HCT116 (cell line): ENCODE measurements at regions not wholly inside any gene's neighbourhood (a gene's known extent, or its start where the extent isn't known, plus 50 kb on each side); places are given as distances from the start of the nearest gene placed in this dataset.

Source experiments
- ATAC-seq: fragments of 200-7000 bp; cut with Tn5 transposase; 2 replicates; pipeline ENCODE4 v1.9.1; 2020; ENCODE audit warnings: mild to moderate bottlenecking, moderate library complexity
- BruUV-seq: library from RNA; stranded (reverse); fragments of 400-500 nt; replicated peaks from 2 replicates; lab custom pipeline; 2021; lab: Mats Ljungman, UMichigan
- CTCF ChIA-PET: fragments of 300-600 bp; sonication (Branson Sonifier 250); formaldehyde crosslinking; loops from one replicate; lab custom pipeline; 2021; ENCODE audit warnings: antibody characterized with exemption; lab: Charles Lee
- POLR2A ChIA-PET: fragments of 300-600, 350-600 bp; sonication (Branson Sonifier 250); formaldehyde crosslinking; loops from one replicate; lab custom pipeline; 2021; ENCODE audit warnings: antibody characterized with exemption; lab: Charles Lee
- RAD21 ChIA-PET, 2 experiments: fragments of 300-600 bp; sonication (Branson Sonifier 250); formaldehyde crosslinking; loops; one replicate each; lab custom pipeline; 2023; ENCODE audit warnings: low total read pairs in 2 of 2; ENCODE audit not compliant: uncharacterized antibody in 2 of 2, unreplicated experiment in 2 of 2, low non-redundant PET in 1 of 2; lab: Charles Lee
- DNase-seq: peaks from one replicate; pipeline ENCODE4 v3.0.0-alpha.2; 2010; ENCODE audit warnings: low read depth, low spot score
- H2AFZ ChIP-seq: fragments of 200-600 bp; shearing (Covaris generic), sonication (generic); 2 replicates; pipeline ENCODE4 v1.6.1; 2017; ENCODE audit warnings: low read depth, mixed run types, mixed read lengths, antibody characterized with exemption, low read length; ENCODE audit not compliant: poor library complexity, severe bottlenecking
- H3K27ac ChIP-seq: 2 replicates; pipeline ENCODE4 v1.5.1; 2012; ENCODE audit warnings: low read depth, low read length
- H3K27me3 ChIP-seq: fragments of 200-600 bp; sonication (generic); 2 replicates; pipeline ENCODE4 v1.6.1; 2016; ENCODE audit warnings: mixed run types, low read length, mixed read lengths; ENCODE audit not compliant: insufficient read depth
- H3K36me3 ChIP-seq, 2 experiments: fragments of 200-500 bp in 1 of 2; fragments of 200-600 bp in 1 of 2; sonication (Bioruptor generic) in 1 of 2; sonication (generic) in 1 of 2; 2 replicates each; pipeline versions ENCODE4 v1.5.1 to v1.6.1; 2014 to 2016; ENCODE audit warnings: low read length in 2 of 2, inconsistent platforms in 1 of 2, mixed read lengths in 1 of 2, mixed run types in 1 of 2; ENCODE audit not compliant: insufficient read depth in 2 of 2, control insufficient read depth in 1 of 2
- H3K4me1 ChIP-seq, 2 experiments: fragments of 200-600 bp in 1 of 2; sonication (generic) in 1 of 2; 2 replicates each; pipeline versions ENCODE4 v1.5.1 to v1.6.1; 2012 to 2017; ENCODE audit warnings: low read length in 2 of 2, inconsistent platforms in 1 of 2, mild to moderate bottlenecking in 1 of 2, mixed read lengths in 1 of 2, mixed run types in 1 of 2, moderate library complexity in 1 of 2; ENCODE audit not compliant: insufficient read depth in 2 of 2, control insufficient read depth in 1 of 2
- H3K4me2 ChIP-seq: fragments of 200-600 bp; sonication (generic); 2 replicates; pipeline ENCODE4 v1.6.1; 2017; ENCODE audit warnings: mixed run types, low read length, mixed read lengths
- H3K4me3 ChIP-seq, 2 experiments: fragments of 200-600 bp in 1 of 2; sonication (generic) in 1 of 2; replicated peaks in 1 of 2; 2 replicates each; pipeline ENCODE4 v1.5.1; 2011 to 2016; ENCODE audit warnings: low read length in 2 of 2, control low read depth in 1 of 2, low read depth in 1 of 2, mild to moderate bottlenecking in 1 of 2, mixed read lengths in 1 of 2, mixed run types in 1 of 2
- H3K79me2 ChIP-seq: fragments of 200-600 bp; sonication (generic); 2 replicates; pipeline ENCODE4 v1.6.1; 2017; ENCODE audit warnings: mild to moderate bottlenecking, mixed run types, low read length, moderate library complexity, mixed read lengths; ENCODE audit not compliant: insufficient read depth
- H3K9ac ChIP-seq: fragments of 200-600 bp; sonication (generic); 2 replicates; pipeline ENCODE4 v1.6.1; 2016; ENCODE audit warnings: low read length, mixed read lengths
- H3K9me2 ChIP-seq: fragments of 200-600 bp; sonication (generic), shearing (Covaris generic); 2 replicates; pipeline ENCODE4 v1.6.1; 2017; ENCODE audit warnings: mixed run types, mild to moderate bottlenecking, moderate library complexity; ENCODE audit not compliant: insufficient read depth
- H3K9me3 ChIP-seq, 2 experiments: fragments of 200-500 bp in 1 of 2; fragments of 200-600 bp in 1 of 2; sonication (Bioruptor generic) in 1 of 2; sonication (generic) in 1 of 2; 2 replicates each; pipeline ENCODE4 v1.6.1; 2014 to 2017; ENCODE audit warnings: low read length in 2 of 2, mixed read lengths in 2 of 2, inconsistent platforms in 1 of 2, low read depth in 1 of 2, mild to moderate bottlenecking in 1 of 2, mixed run types in 1 of 2, moderate library complexity in 1 of 2; ENCODE audit not compliant: control insufficient read depth in 1 of 2, insufficient read depth in 1 of 2
- H4K20me1 ChIP-seq: fragments of 200-600 bp; sonication (generic), shearing (Covaris generic); 2 replicates; pipeline ENCODE4 v1.6.1; 2017; ENCODE audit warnings: mixed run types, mild to moderate bottlenecking, moderate library complexity; ENCODE audit not compliant: insufficient read depth
- CBX3 ChIP-seq: IDR thresholded peaks from 2 replicates; pipeline ENCODE4 v1.6.1; 2012; ENCODE audit warnings: low read depth
- CEBPB ChIP-seq: IDR thresholded peaks from 2 replicates; pipeline ENCODE4 v1.6.1; 2012; ENCODE audit warnings: low read depth
- ELF1 ChIP-seq: IDR thresholded peaks from 2 replicates; pipeline ENCODE4 v1.6.1; 2012; ENCODE audit warnings: low read depth, borderline replicate concordance
- EZH2 ChIP-seq: fragments of 200-600 bp; sonication (generic); IDR thresholded peaks from 2 replicates; pipeline ENCODE4 v1.6.1; 2017; ENCODE audit warnings: antibody characterized with exemption, mixed run types
- FOSL1 ChIP-seq: IDR thresholded peaks from 2 replicates; pipeline ENCODE4 v1.6.1; 2012; ENCODE audit warnings: low read depth
- JUND ChIP-seq: IDR thresholded peaks from 2 replicates; pipeline ENCODE4 v1.6.1; 2012
- POLR2A ChIP-seq: IDR thresholded peaks from 2 replicates; pipeline ENCODE4 v1.7.0; 2011; ENCODE audit warnings: borderline replicate concordance; ENCODE audit not compliant: insufficient read depth, insufficient read length; ENCODE audit errors: extremely low read depth
- RAD21 ChIP-seq: IDR thresholded peaks from 2 replicates; pipeline ENCODE4 v1.6.1; 2012; ENCODE audit warnings: low read depth, mild to moderate bottlenecking
- SIN3A ChIP-seq: IDR thresholded peaks from 2 replicates; pipeline ENCODE4 v1.6.1; 2012; ENCODE audit warnings: low read depth
- SP1 ChIP-seq: IDR thresholded peaks from 2 replicates; pipeline ENCODE4 v1.6.1; 2012; ENCODE audit warnings: low read depth
- SRF ChIP-seq: IDR thresholded peaks from 2 replicates; pipeline ENCODE4 v1.6.1; 2012; ENCODE audit warnings: low read depth
- YY1 ChIP-seq: IDR thresholded peaks from 2 replicates; pipeline ENCODE4 v1.6.1; 2011; ENCODE audit warnings: low read length, low read depth, moderate library complexity, mild to moderate bottlenecking; ENCODE audit not compliant: insufficient replicate concordance; ENCODE audit errors: extremely low read depth
- ZBTB33 ChIP-seq: IDR thresholded peaks from 2 replicates; pipeline ENCODE4 v1.6.1; 2011; ENCODE audit warnings: mild to moderate bottlenecking, low read length, moderate library complexity; ENCODE audit not compliant: insufficient replicate concordance; ENCODE audit errors: extremely low read depth
- ZFX ChIP-seq: fragments of 450-650 bp; IDR thresholded peaks from 2 replicates; pipeline ENCODE4 v1.6.1; 2017
- intact Hi-C: fragments of 100-400 bp; cut with micrococcal nuclease; formaldehyde crosslinking; loops from 2 replicates; pipeline ENCODE4 v1.10.0; 2022
- TF ChIP-seq, protein P1 (sequence below): IDR thresholded peaks from 2 replicates; pipeline ENCODE4 v1.6.1; 2012
- TF ChIP-seq, protein P2 (sequence below), 3 experiments: fragments of 200-600 bp in 1 of 3; sonication (generic) in 1 of 3; IDR thresholded peaks in 2 of 3; conservative IDR thresholded peaks in 1 of 3; 2 replicates each; pipeline ENCODE4 v1.5.1; 2012 to 2017; ENCODE audit warnings: low read depth in 2 of 3, low read length in 2 of 3, antibody characterized with exemption in 1 of 3, borderline replicate concordance in 1 of 3, control low read depth in 1 of 3, mild to moderate bottlenecking in 1 of 3, mixed read lengths in 1 of 3, mixed run types in 1 of 3, moderate library complexity in 1 of 3; ENCODE audit not compliant: insufficient read depth in 1 of 3
- TF ChIP-seq, protein P3 (sequence below): IDR thresholded peaks from 2 replicates; pipeline ENCODE4 v1.6.1; 2012; ENCODE audit warnings: low read depth

- Histone ChIP-seq H3K9me2 (no peaks in the 10 kb centered on the region), H2AFZ (no peak overlapping the region), H3K27ac (no peak overlapping the region), H3K36me3 (no peaks in the 10 kb centered on the region), H3K9me3 (peaks cover 4 to 13% of the 10 kb centered on the region in 2 experiments; a peak in 2 of 4 replicates), H3K9ac (no peak overlapping the region), H3K4me3 (no peak overlapping the region), H3K4me1 (no peaks in the 10 kb centered on the region), H3K27me3 (no peaks in the 10 kb centered on the region), H4K20me1 (no peaks in the 10 kb centered on the region), H3K4me2 (no peak overlapping the region)
- ChIA-PET CTCF (no interaction called here), POLR2A (no interaction called here), RAD21 (no interaction called here)
- intact Hi-C loops, result no loop called here
- no TSS peak for BruUV-seq
- no peak for ATAC-seq
- DNase-seq, result no peak
- TF ChIP-seq FOSL1 (no peak), CEBPB (no peak), POLR2A (no peak), RAD21 (no peak), YY1 (no peak), SIN3A (no peak), ELF1 (no peak), EZH2 (no peak), JUND (no peak), SP1 (no peak), ZFX (no peak), ZBTB33 (no peak), SRF (no peak), CBX3 (no peak)
- TF ChIP-seq, protein P1, sequence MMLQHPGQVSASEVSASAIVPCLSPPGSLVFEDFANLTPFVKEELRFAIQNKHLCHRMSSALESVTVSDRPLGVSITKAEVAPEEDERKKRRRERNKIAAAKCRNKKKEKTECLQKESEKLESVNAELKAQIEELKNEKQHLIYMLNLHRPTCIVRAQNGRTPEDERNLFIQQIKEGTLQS, result no peak
- TF ChIP-seq, protein P2, sequence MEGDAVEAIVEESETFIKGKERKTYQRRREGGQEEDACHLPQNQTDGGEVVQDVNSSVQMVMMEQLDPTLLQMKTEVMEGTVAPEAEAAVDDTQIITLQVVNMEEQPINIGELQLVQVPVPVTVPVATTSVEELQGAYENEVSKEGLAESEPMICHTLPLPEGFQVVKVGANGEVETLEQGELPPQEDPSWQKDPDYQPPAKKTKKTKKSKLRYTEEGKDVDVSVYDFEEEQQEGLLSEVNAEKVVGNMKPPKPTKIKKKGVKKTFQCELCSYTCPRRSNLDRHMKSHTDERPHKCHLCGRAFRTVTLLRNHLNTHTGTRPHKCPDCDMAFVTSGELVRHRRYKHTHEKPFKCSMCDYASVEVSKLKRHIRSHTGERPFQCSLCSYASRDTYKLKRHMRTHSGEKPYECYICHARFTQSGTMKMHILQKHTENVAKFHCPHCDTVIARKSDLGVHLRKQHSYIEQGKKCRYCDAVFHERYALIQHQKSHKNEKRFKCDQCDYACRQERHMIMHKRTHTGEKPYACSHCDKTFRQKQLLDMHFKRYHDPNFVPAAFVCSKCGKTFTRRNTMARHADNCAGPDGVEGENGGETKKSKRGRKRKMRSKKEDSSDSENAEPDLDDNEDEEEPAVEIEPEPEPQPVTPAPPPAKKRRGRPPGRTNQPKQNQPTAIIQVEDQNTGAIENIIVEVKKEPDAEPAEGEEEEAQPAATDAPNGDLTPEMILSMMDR (IDR thresholded peaks at IDR 0.05 in 2 of 3, conservative IDR thresholded peaks at IDR 0.05 in 1 of 3; ENCODE audit: borderline replicate concordance in 1 of 3, insufficient read depth in 1 of 3, low read depth in 2 of 3, low read length in 2 of 3), result no peak
- TF ChIP-seq, protein P3, sequence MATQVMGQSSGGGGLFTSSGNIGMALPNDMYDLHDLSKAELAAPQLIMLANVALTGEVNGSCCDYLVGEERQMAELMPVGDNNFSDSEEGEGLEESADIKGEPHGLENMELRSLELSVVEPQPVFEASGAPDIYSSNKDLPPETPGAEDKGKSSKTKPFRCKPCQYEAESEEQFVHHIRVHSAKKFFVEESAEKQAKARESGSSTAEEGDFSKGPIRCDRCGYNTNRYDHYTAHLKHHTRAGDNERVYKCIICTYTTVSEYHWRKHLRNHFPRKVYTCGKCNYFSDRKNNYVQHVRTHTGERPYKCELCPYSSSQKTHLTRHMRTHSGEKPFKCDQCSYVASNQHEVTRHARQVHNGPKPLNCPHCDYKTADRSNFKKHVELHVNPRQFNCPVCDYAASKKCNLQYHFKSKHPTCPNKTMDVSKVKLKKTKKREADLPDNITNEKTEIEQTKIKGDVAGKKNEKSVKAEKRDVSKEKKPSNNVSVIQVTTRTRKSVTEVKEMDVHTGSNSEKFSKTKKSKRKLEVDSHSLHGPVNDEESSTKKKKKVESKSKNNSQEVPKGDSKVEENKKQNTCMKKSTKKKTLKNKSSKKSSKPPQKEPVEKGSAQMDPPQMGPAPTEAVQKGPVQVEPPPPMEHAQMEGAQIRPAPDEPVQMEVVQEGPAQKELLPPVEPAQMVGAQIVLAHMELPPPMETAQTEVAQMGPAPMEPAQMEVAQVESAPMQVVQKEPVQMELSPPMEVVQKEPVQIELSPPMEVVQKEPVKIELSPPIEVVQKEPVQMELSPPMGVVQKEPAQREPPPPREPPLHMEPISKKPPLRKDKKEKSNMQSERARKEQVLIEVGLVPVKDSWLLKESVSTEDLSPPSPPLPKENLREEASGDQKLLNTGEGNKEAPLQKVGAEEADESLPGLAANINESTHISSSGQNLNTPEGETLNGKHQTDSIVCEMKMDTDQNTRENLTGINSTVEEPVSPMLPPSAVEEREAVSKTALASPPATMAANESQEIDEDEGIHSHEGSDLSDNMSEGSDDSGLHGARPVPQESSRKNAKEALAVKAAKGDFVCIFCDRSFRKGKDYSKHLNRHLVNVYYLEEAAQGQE, result no peak
- TF ChIP-seq, all 23 proteins: peak for 0
- no peaks in the 10 kb centered on the region for H3K79me2 ChIP-seq
Measured at GRCh38 chr11:79949574-79949973, 508.7 kb upstream of the TENM4 start.
